MM.1S (cell line): ENCODE measurements at regions not wholly inside any gene's neighbourhood (a gene's known extent, or its start where the extent isn't known, plus 50 kb on each side); places are given as distances from the start of the nearest gene placed in this dataset.

Source experiments
- DNase-seq: peaks from one replicate; pipeline ENCODE4 v3.0.0-alpha.2; 2015
- H2AFZ ChIP-seq: fragments of 300-600 bp; sonication (generic); 2 replicates; pipeline ENCODE4 v1.6.0; 2016; ENCODE audit warnings: antibody characterized with exemption, low read length
- H3F3A ChIP-seq: fragments of 300-600 bp; sonication (generic); 2 replicates; pipeline ENCODE4 v1.6.1; 2016; ENCODE audit warnings: mild to moderate bottlenecking, antibody characterized with exemption, low read length, moderate library complexity, mixed read lengths; ENCODE audit not compliant: insufficient read depth
- H3K27ac ChIP-seq: fragments of 300-600 bp; sonication (generic); 2 replicates; pipeline ENCODE4 v1.5.1; 2016; ENCODE audit warnings: mild to moderate bottlenecking, low read length
- H3K27me3 ChIP-seq: fragments of 300-600 bp; sonication (generic); replicated peaks from 2 replicates; pipeline ENCODE4 v1.6.0; 2016; ENCODE audit warnings: low read length; ENCODE audit not compliant: insufficient read depth
- H3K36me3 ChIP-seq: fragments of 300-600 bp; sonication (generic); replicated peaks from 2 replicates; pipeline ENCODE4 v1.6.1; 2016; ENCODE audit warnings: mild to moderate bottlenecking, low read length, mixed read lengths; ENCODE audit not compliant: insufficient read depth
- H3K4me1 ChIP-seq: fragments of 300-600 bp; sonication (generic); 2 replicates; pipeline ENCODE4 v1.6.1; 2016; ENCODE audit warnings: low read length, mixed read lengths
- H3K4me2 ChIP-seq: fragments of 300-600 bp; sonication (generic); 2 replicates; pipeline ENCODE4 v1.6.0; 2016; ENCODE audit warnings: low read depth, low read length
- H3K4me3 ChIP-seq: fragments of 300-600 bp; sonication (generic); 2 replicates; pipeline ENCODE4 v1.5.1; 2016; ENCODE audit warnings: low read length, mixed read lengths
- H3K79me2 ChIP-seq: fragments of 300-600 bp; sonication (generic); 2 replicates; pipeline ENCODE4 v1.6.1; 2016; ENCODE audit warnings: mixed run types, low read length, mixed read lengths
- H3K9ac ChIP-seq: fragments of 300-600 bp; sonication (generic); 2 replicates; pipeline ENCODE4 v1.6.1; 2016; ENCODE audit warnings: low read length, mixed read lengths
- H3K9me2 ChIP-seq: fragments of 300-600 bp; sonication (generic); replicated peaks from 2 replicates; pipeline ENCODE4 v1.6.1; 2016; ENCODE audit warnings: mild to moderate bottlenecking, low read length, mixed read lengths; ENCODE audit not compliant: insufficient read depth
- H3K9me3 ChIP-seq: fragments of 300-600 bp; sonication (generic); replicated peaks from 2 replicates; pipeline ENCODE4 v1.6.1; 2016; ENCODE audit warnings: mild to moderate bottlenecking, low read length, mixed read lengths; ENCODE audit not compliant: insufficient read depth
- H4K20me1 ChIP-seq: fragments of 300-600 bp; sonication (generic); 2 replicates; pipeline ENCODE4 v1.6.1; 2016; ENCODE audit warnings: mild to moderate bottlenecking, low read length, moderate library complexity, mixed read lengths; ENCODE audit not compliant: insufficient read depth
- EZH2 ChIP-seq: fragments of 300-600 bp; sonication (generic); optimal IDR thresholded peaks from 2 replicates; pipeline ENCODE3; 2017; ENCODE audit warnings: low read depth, mild to moderate bottlenecking, antibody characterized with exemption, low read length, mixed read lengths
- EZH2phosphoT487 ChIP-seq: fragments of 300-600 bp; sonication (generic); IDR thresholded peaks from 2 replicates; pipeline ENCODE4 v1.6.1; 2018; ENCODE audit warnings: antibody characterized with exemption, low read length
- TF ChIP-seq, protein P1 (sequence below): fragments of 300-600 bp; sonication (generic); IDR thresholded peaks from 2 replicates; pipeline ENCODE4 v1.5.1; 2016; ENCODE audit warnings: antibody characterized with exemption, low read length, mixed read lengths

DNA sequence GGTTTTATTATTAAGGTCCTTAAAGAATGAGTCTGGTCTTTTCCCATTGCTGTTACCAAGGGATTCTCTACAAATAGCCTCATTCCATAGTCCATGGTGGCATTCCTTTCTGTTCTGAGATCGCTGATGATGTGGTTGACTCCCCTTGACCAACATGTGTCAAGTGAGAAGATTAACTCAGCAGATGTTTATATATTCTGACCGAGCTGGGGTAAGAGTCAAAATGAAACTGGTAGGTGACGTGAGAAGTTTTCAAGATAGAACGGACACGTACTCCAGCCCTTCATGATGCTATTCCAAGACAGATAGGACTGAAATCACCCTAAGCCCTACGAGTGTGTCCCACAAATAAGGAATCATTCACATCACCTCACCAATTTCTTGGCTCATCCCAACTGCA lies 155.5 kb upstream of the WWC1 start:
- no peaks in the 10 kb centered on the region for H3K4me1 ChIP-seq
- H3K27me3 ChIP-seq = no peaks in the 10 kb centered on the region
- no peaks in the 10 kb centered on the region for H3K79me2 ChIP-seq
- no peaks in the 10 kb centered on the region for H4K20me1 ChIP-seq
- no peaks in the 10 kb centered on the region for H3K9me2 ChIP-seq
- H3K27ac ChIP-seq = no peak overlapping the region
- no peak overlapping the region for H3K9ac ChIP-seq
- no peaks in the 10 kb centered on the region for H3F3A ChIP-seq
- no peaks in the 10 kb centered on the region for H3K9me3 ChIP-seq
- H3K4me2 ChIP-seq = no peak overlapping the region
- H3K36me3 ChIP-seq = no peaks in the 10 kb centered on the region
- no peak for DNase-seq
- no peak for TF ChIP-seq EZH2phosphoT487
- TF ChIP-seq, protein P1, sequence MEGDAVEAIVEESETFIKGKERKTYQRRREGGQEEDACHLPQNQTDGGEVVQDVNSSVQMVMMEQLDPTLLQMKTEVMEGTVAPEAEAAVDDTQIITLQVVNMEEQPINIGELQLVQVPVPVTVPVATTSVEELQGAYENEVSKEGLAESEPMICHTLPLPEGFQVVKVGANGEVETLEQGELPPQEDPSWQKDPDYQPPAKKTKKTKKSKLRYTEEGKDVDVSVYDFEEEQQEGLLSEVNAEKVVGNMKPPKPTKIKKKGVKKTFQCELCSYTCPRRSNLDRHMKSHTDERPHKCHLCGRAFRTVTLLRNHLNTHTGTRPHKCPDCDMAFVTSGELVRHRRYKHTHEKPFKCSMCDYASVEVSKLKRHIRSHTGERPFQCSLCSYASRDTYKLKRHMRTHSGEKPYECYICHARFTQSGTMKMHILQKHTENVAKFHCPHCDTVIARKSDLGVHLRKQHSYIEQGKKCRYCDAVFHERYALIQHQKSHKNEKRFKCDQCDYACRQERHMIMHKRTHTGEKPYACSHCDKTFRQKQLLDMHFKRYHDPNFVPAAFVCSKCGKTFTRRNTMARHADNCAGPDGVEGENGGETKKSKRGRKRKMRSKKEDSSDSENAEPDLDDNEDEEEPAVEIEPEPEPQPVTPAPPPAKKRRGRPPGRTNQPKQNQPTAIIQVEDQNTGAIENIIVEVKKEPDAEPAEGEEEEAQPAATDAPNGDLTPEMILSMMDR = no peak
- no peak for TF ChIP-seq EZH2
- no peak overlapping the region for H3K4me3 ChIP-seq
- no peak overlapping the region for H2AFZ ChIP-seq

- H3K4me1 ChIP-seq = no peaks in the 10 kb centered on the region
- no peaks in the 10 kb centered on the region for H3K9me3 ChIP-seq
- no peaks in the 10 kb centered on the region for H3K79me2 ChIP-seq
- H3K27ac ChIP-seq = no peak overlapping the region
- H3K27me3 ChIP-seq = no peaks in the 10 kb centered on the region
- TF ChIP-seq, protein P1 = no peak
- no peak for TF ChIP-seq EZH2phosphoT487
- no peak for TF ChIP-seq EZH2
- H3K4me3 ChIP-seq = no peak overlapping the region
- H3K9me2 ChIP-seq = no peaks in the 10 kb centered on the region
- H3K9ac ChIP-seq = no peak overlapping the region
- no peaks in the 10 kb centered on the region for H3F3A ChIP-seq
- DNase-seq = no peak
- no peaks in the 10 kb centered on the region for H3K36me3 ChIP-seq
- no peak overlapping the region for H3K4me2 ChIP-seq
- H4K20me1 ChIP-seq = no peaks in the 10 kb centered on the region
- H2AFZ ChIP-seq = no peak overlapping the region
Measured at GRCh38 chr5:168136340-168136739, 155.1 kb upstream of the WWC1 start.

DNA sequence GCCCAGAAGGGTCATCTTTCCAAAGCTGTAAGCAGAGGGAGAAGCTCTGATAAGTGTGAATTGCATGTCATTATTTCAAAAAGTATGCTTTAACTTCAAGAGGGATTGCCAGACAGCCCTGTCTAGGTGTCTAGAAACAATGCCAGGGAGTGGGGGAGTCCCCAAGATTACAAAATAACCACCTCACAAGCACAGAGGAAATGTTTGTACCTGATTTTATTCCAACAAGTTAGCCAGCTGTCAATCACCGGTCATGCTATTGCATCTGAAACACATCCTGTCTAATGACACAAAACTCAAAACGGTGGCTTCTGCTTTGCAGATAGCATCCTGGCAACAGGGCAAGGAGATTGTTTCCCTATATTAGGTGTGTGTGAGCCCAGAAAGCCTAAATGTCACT lies 154.2 kb upstream of the WWC1 start:
- no peaks in the 10 kb centered on the region for H3K9me3 ChIP-seq
- H3K4me3 ChIP-seq = no peak overlapping the region
- TF ChIP-seq, protein P1 = no peak
- no peak for TF ChIP-seq EZH2
- TF ChIP-seq EZH2phosphoT487 = no peak
- no peaks in the 10 kb centered on the region for H3K36me3 ChIP-seq
- no peaks in the 10 kb centered on the region for H4K20me1 ChIP-seq
- no peaks in the 10 kb centered on the region for H3K9me2 ChIP-seq
- H3K79me2 ChIP-seq = no peaks in the 10 kb centered on the region
- H3K4me1 ChIP-seq = no peaks in the 10 kb centered on the region
- H3K9ac ChIP-seq = no peak overlapping the region
- H2AFZ ChIP-seq = no peak overlapping the region
- no peaks in the 10 kb centered on the region for H3K27me3 ChIP-seq
- no peaks in the 10 kb centered on the region for H3F3A ChIP-seq
- DNase-seq = no peak
- no peak overlapping the region for H3K27ac ChIP-seq
- H3K4me2 ChIP-seq = no peak overlapping the region
